HCT116 (cell line): ENCODE measurements at regions not wholly inside any gene's neighbourhood (a gene's known extent, or its start where the extent isn't known, plus 50 kb on each side); places are given as distances from the start of the nearest gene placed in this dataset.

Experiments used
- ATAC-seq: fragments of 200-7000 bp; cut with Tn5 transposase; 2 replicates; pipeline ENCODE4 v1.9.1; 2020; ENCODE audit warnings: mild to moderate bottlenecking, moderate library complexity
- BruUV-seq: library from RNA; stranded (reverse); fragments of 400-500 nt; replicated peaks from 2 replicates; lab custom pipeline; 2021; lab: Mats Ljungman, UMichigan
- CTCF ChIA-PET: fragments of 300-600 bp; sonication (Branson Sonifier 250); formaldehyde crosslinking; loops from one replicate; lab custom pipeline; 2021; ENCODE audit warnings: antibody characterized with exemption; lab: Charles Lee
- POLR2A ChIA-PET: fragments of 300-600, 350-600 bp; sonication (Branson Sonifier 250); formaldehyde crosslinking; loops from one replicate; lab custom pipeline; 2021; ENCODE audit warnings: antibody characterized with exemption; lab: Charles Lee
- RAD21 ChIA-PET, 2 experiments: fragments of 300-600 bp; sonication (Branson Sonifier 250); formaldehyde crosslinking; loops; one replicate each; lab custom pipeline; 2023; ENCODE audit warnings: low total read pairs in 2 of 2; ENCODE audit not compliant: uncharacterized antibody in 2 of 2, unreplicated experiment in 2 of 2, low non-redundant PET in 1 of 2; lab: Charles Lee
- DNase-seq: peaks from one replicate; pipeline ENCODE4 v3.0.0-alpha.2; 2010; ENCODE audit warnings: low read depth, low spot score
- H2AFZ ChIP-seq: fragments of 200-600 bp; shearing (Covaris generic), sonication (generic); 2 replicates; pipeline ENCODE4 v1.6.1; 2017; ENCODE audit warnings: low read depth, mixed run types, mixed read lengths, antibody characterized with exemption, low read length; ENCODE audit not compliant: poor library complexity, severe bottlenecking
- H3K27ac ChIP-seq: 2 replicates; pipeline ENCODE4 v1.5.1; 2012; ENCODE audit warnings: low read depth, low read length
- H3K27me3 ChIP-seq: fragments of 200-600 bp; sonication (generic); 2 replicates; pipeline ENCODE4 v1.6.1; 2016; ENCODE audit warnings: mixed run types, low read length, mixed read lengths; ENCODE audit not compliant: insufficient read depth
- H3K36me3 ChIP-seq, 2 experiments: fragments of 200-500 bp in 1 of 2; fragments of 200-600 bp in 1 of 2; sonication (Bioruptor generic) in 1 of 2; sonication (generic) in 1 of 2; 2 replicates each; pipeline versions ENCODE4 v1.5.1 to v1.6.1; 2014 to 2016; ENCODE audit warnings: low read length in 2 of 2, inconsistent platforms in 1 of 2, mixed read lengths in 1 of 2, mixed run types in 1 of 2; ENCODE audit not compliant: insufficient read depth in 2 of 2, control insufficient read depth in 1 of 2
- H3K4me1 ChIP-seq, 2 experiments: fragments of 200-600 bp in 1 of 2; sonication (generic) in 1 of 2; 2 replicates each; pipeline versions ENCODE4 v1.5.1 to v1.6.1; 2012 to 2017; ENCODE audit warnings: low read length in 2 of 2, inconsistent platforms in 1 of 2, mild to moderate bottlenecking in 1 of 2, mixed read lengths in 1 of 2, mixed run types in 1 of 2, moderate library complexity in 1 of 2; ENCODE audit not compliant: insufficient read depth in 2 of 2, control insufficient read depth in 1 of 2
- H3K4me2 ChIP-seq: fragments of 200-600 bp; sonication (generic); 2 replicates; pipeline ENCODE4 v1.6.1; 2017; ENCODE audit warnings: mixed run types, low read length, mixed read lengths
- H3K4me3 ChIP-seq, 2 experiments: fragments of 200-600 bp in 1 of 2; sonication (generic) in 1 of 2; replicated peaks in 1 of 2; 2 replicates each; pipeline ENCODE4 v1.5.1; 2011 to 2016; ENCODE audit warnings: low read length in 2 of 2, control low read depth in 1 of 2, low read depth in 1 of 2, mild to moderate bottlenecking in 1 of 2, mixed read lengths in 1 of 2, mixed run types in 1 of 2
- H3K79me2 ChIP-seq: fragments of 200-600 bp; sonication (generic); 2 replicates; pipeline ENCODE4 v1.6.1; 2017; ENCODE audit warnings: mild to moderate bottlenecking, mixed run types, low read length, moderate library complexity, mixed read lengths; ENCODE audit not compliant: insufficient read depth
- H3K9ac ChIP-seq: fragments of 200-600 bp; sonication (generic); 2 replicates; pipeline ENCODE4 v1.6.1; 2016; ENCODE audit warnings: low read length, mixed read lengths
- H3K9me2 ChIP-seq: fragments of 200-600 bp; sonication (generic), shearing (Covaris generic); 2 replicates; pipeline ENCODE4 v1.6.1; 2017; ENCODE audit warnings: mixed run types, mild to moderate bottlenecking, moderate library complexity; ENCODE audit not compliant: insufficient read depth
- H3K9me3 ChIP-seq, 2 experiments: fragments of 200-500 bp in 1 of 2; fragments of 200-600 bp in 1 of 2; sonication (Bioruptor generic) in 1 of 2; sonication (generic) in 1 of 2; 2 replicates each; pipeline ENCODE4 v1.6.1; 2014 to 2017; ENCODE audit warnings: low read length in 2 of 2, mixed read lengths in 2 of 2, inconsistent platforms in 1 of 2, low read depth in 1 of 2, mild to moderate bottlenecking in 1 of 2, mixed run types in 1 of 2, moderate library complexity in 1 of 2; ENCODE audit not compliant: control insufficient read depth in 1 of 2, insufficient read depth in 1 of 2
- H4K20me1 ChIP-seq: fragments of 200-600 bp; sonication (generic), shearing (Covaris generic); 2 replicates; pipeline ENCODE4 v1.6.1; 2017; ENCODE audit warnings: mixed run types, mild to moderate bottlenecking, moderate library complexity; ENCODE audit not compliant: insufficient read depth
- ATF3 ChIP-seq: IDR thresholded peaks from 2 replicates; pipeline ENCODE4 v1.6.1; 2012
- CTCF ChIP-seq, 3 experiments: fragments of 200-600 bp in 1 of 3; sonication (generic) in 1 of 3; IDR thresholded peaks in 2 of 3; conservative IDR thresholded peaks in 1 of 3; 2 replicates each; pipeline ENCODE4 v1.5.1; 2012 to 2017; ENCODE audit warnings: low read depth in 2 of 3, low read length in 2 of 3, antibody characterized with exemption in 1 of 3, borderline replicate concordance in 1 of 3, control low read depth in 1 of 3, mild to moderate bottlenecking in 1 of 3, mixed read lengths in 1 of 3, mixed run types in 1 of 3, moderate library complexity in 1 of 3; ENCODE audit not compliant: insufficient read depth in 1 of 3
- EZH2phosphoT487 ChIP-seq: fragments of 200-600 bp; IDR thresholded peaks from 2 replicates; pipeline ENCODE4 v1.6.1; 2018; ENCODE audit warnings: antibody characterized with exemption, borderline replicate concordance
- FOSL1 ChIP-seq: IDR thresholded peaks from 2 replicates; pipeline ENCODE4 v1.6.1; 2012; ENCODE audit warnings: low read depth
- MAX ChIP-seq: IDR thresholded peaks from 2 replicates; pipeline ENCODE4 v1.6.1; 2012
- POLR2A ChIP-seq: IDR thresholded peaks from 2 replicates; pipeline ENCODE4 v1.7.0; 2011; ENCODE audit warnings: borderline replicate concordance; ENCODE audit not compliant: insufficient read depth, insufficient read length; ENCODE audit errors: extremely low read depth
- POLR2AphosphoS5 ChIP-seq: IDR thresholded peaks from 2 replicates; pipeline ENCODE4 v1.6.1; 2011; ENCODE audit warnings: mild to moderate bottlenecking, low read depth, low read length, moderate library complexity
- RAD21 ChIP-seq: IDR thresholded peaks from 2 replicates; pipeline ENCODE4 v1.6.1; 2012; ENCODE audit warnings: low read depth, mild to moderate bottlenecking
- REST ChIP-seq: IDR thresholded peaks from 2 replicates; pipeline ENCODE4 v1.6.1; 2012; ENCODE audit warnings: low read depth
- SP1 ChIP-seq: IDR thresholded peaks from 2 replicates; pipeline ENCODE4 v1.6.1; 2012; ENCODE audit warnings: low read depth
- ZNF274 ChIP-seq: fragments of 200-500 bp; sonication (Bioruptor generic); IDR thresholded peaks from 2 replicates; pipeline ENCODE4 v1.6.1; 2014; ENCODE audit warnings: mild to moderate bottlenecking, low read depth, low read length, inconsistent platforms
- intact Hi-C: fragments of 100-400 bp; cut with micrococcal nuclease; formaldehyde crosslinking; loops from 2 replicates; pipeline ENCODE4 v1.10.0; 2022

GRCh38 chr7:4621396-4621795 is 60.7 kb upstream of the FOXK1 start:
- ChIA-PET RAD21 (no interaction called here), POLR2A (no interaction called here), CTCF (no interaction called here)
- Histone ChIP-seq H3K9me2 (no peaks in the 10 kb centered on the region), H3K9me3 (peaks cover 0 to 5% of the 10 kb centered on the region in 2 experiments; a peak in 2 of 4 replicates), H2AFZ (no peak overlapping the region), H3K27me3 (no peaks in the 10 kb centered on the region), H3K79me2 (no peaks in the 10 kb centered on the region), H3K4me3 (no peak overlapping the region), H3K4me1 (peaks cover 4 to 5% of the 10 kb centered on the region in 2 experiments; a peak in 2 of 4 replicates), H3K27ac (no peak overlapping the region), H3K9ac (no peak overlapping the region), H4K20me1 (no peaks in the 10 kb centered on the region), H3K36me3 (no peaks in the 10 kb centered on the region), H3K4me2 (no peak overlapping the region)
- DNase-seq (no peak), ATAC-seq (no peak)
- TF ChIP-seq EZH2phosphoT487 (no peak), POLR2A (no peak), RAD21 (no peak), FOSL1 (no peak), CTCF (IDR thresholded peaks at IDR 0.05 in 2 of 3, conservative IDR thresholded peaks at IDR 0.05 in 1 of 3; ENCODE audit: borderline replicate concordance in 1 of 3, insufficient read depth in 1 of 3, low read depth in 2 of 3, low read length in 2 of 3) (no peak), MAX (no peak), POLR2AphosphoS5 (no peak), REST (no peak), ATF3 (no peak), SP1 (no peak), ZNF274 (no peak)
- intact Hi-C loops, result no loop called here
- no TSS peak for BruUV-seq
